ENCODE measurements at regions not wholly inside any gene's neighbourhood (a gene's known extent, or its start where the extent isn't known, plus 50 kb on each side); places are given as distances from the start of the nearest gene placed in this dataset.
"Not testable (repeated sequence)": the region's sequence is repeated elsewhere in the genome, so short reads cannot be mapped to it uniquely, and the experiment has no call there.

GRCh38 chr21:14903172-14903865 lies 161.5 kb downstream of the NRIP1 start:
- no peak for DNase-seq (ENCODE audit: low read depth in 2 of 2)

DNA sequence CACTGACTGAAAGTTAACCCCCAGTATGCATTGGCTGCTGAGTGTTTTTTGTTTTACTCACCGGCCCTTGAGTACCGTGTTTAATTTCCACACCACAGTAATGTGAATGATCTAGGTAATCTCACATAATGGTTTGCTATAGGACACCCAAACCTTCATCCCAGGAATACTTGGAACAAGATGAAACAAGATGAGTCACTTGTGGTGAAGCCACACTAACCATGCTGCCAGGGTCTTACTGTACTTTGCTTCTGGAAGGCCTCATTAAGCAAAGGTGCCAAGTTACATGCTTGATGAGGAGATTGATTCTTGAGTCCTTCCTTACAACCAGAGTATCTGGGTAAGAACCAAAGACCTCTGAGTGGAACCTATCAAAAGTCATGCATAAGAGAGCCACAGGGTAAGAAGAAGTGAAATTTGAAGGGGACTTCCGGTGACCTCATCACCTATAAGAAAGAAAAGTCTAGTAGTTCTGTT lies 163.3 kb downstream of the NRIP1 start:
- DNase-seq (ENCODE audit: low read depth in 2 of 2), result no peak

GRCh38 chr21:14900611-14901010 lies 164.2 kb downstream of the NRIP1 start:
- no peak for DNase-seq (ENCODE audit: low read depth in 2 of 2)

GRCh38 chr21:14900058-14900457 lies 164.7 kb downstream of the NRIP1 start:
- no peak for DNase-seq (ENCODE audit: low read depth in 2 of 2)

GRCh38 chr21:14895792-14896191 lies 169.0 kb downstream of the NRIP1 start:
- DNase-seq (ENCODE audit: low read depth in 2 of 2), result no peak

- DNase-seq (ENCODE audit: low read depth in 2 of 2), result no peak
These were observed 174.7 kb downstream of the NRIP1 start for GRCh38 chr21:14890141-14890540.

GRCh38 chr21:14889080-14889810 lies 175.6 kb downstream of the NRIP1 start:
- DNase-seq (ENCODE audit: low read depth in 2 of 2), result no peak

DNA sequence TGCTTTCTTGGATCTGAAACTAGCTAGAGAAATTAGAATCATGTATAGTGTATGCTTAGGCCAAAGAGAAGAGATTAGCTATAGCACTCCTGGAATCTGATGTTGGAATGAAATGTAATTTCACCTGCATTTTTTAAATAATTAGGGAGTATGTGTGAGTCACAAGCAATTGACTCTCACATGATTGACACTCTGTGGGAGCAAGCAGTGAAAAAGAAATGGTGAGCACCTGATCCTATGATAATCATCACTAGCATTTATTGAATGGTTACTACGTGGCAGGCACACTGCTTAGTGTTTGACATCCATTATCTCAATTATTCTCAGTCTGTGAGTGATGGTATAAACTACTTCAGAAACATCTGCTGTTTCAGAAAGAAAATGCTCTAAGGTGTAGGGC lies 176.6 kb downstream of the NRIP1 start:
- no peak for DNase-seq (ENCODE audit: low read depth in 2 of 2)

- no peak for DNase-seq (ENCODE audit: low read depth in 2 of 2)
These were observed 178.8 kb downstream of the NRIP1 start for GRCh38 chr21:14886001-14886400.

GRCh38 chr21:14883351-14883750 lies 181.4 kb downstream of the NRIP1 start:
- DNase-seq (ENCODE audit: low read depth in 2 of 2), result no peak

GRCh38 chr21:14882545-14882944 lies 182.3 kb downstream of the NRIP1 start:
- DNase-seq (ENCODE audit: low read depth in 2 of 2), result not testable (repeated sequence)

DNA sequence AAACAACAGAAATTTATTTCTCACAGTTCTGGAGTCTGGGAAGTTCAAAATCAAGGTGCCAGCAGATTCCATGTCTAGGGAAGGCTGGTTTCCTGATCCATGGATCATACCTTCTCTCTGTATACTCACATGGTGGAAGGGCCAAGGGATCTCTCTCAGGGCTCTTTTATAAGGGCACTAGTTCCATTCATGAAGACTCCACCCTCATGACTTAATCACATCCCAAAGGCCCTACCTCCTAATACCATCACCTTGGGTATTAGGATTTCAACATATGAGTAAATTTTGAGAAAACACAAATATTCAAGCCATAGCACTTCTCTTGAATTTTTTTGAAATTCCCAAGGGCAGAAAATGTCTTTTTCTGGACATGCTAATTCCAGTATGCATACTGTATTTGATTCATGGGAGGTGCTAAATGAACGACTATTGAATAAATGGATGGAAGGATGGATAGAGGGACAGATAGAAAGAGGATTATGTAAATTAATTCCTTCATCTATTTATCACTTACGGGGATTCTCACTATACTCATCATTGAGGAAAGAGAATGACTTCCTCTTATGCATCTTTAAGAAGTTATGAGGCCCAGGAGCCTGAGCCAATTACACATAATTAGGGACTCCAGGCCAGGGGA lies 182.8 kb downstream of the NRIP1 start:
- no peak for DNase-seq (ENCODE audit: low read depth in 2 of 2)

DNA sequence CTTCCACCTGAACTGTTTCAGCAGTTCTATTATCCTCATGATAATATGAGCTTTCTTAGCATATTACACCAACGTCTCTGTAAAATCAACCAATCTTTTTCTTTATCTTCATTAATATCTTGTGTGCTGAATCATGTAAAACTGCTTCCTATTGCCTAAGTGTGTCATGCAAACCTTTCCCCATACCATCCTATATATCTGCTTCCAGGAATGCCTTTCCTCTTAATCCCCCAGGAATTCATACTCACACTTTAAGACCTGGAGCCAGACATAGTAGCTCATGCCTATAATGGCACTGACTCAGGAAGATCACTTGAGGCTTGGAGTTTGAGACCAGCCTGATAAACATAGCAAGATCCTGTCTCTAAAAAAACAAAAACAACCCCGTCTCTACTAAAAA lies 183.9 kb downstream of the NRIP1 start:
- no peak for DNase-seq (ENCODE audit: low read depth in 2 of 2)

GRCh38 chr21:14879458-14879857 lies 185.3 kb downstream of the NRIP1 start:
- DNase-seq (ENCODE audit: low read depth in 2 of 2), result no peak

DNA sequence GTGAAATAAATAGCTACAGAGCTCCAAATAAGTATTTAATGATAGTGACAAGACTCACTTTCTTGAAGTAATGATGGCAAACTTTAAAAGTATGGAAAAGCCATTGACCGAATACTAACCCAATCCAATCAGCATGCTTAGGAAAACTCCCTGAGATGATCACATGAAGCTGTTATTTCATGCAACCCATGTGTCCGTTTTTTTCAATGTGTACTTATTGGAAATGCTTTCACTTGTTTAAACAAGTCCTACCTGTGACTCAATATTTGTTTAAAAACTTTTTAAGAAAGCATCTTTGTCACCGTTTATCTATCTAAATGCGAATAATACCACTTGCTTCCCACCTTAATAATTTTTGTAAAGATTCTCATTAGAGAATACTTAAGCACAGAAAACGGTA lies 185.8 kb downstream of the NRIP1 start:
- no peak for DNase-seq (ENCODE audit: low read depth in 2 of 2)

GRCh38 chr21:14877581-14878228 lies 187.1 kb downstream of the NRIP1 start:
- DNase-seq (ENCODE audit: low read depth in 2 of 2), result no peak

DNA sequence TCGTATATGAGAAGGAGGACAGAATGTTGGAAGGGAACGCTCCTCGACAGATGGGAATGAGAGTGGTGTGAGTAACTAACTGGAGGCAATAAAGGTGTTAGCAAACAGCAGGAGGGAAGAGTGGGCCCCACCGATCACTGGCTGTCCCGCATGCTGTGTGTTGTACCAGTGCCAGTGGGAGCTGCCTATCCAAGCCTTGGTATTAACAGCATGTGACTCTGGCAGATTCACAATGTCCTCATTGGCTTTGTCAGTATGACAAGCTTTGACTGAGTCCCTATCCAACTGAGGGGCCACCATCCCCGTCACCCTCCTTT lies 188.3 kb downstream of the NRIP1 start:
- no peak for DNase-seq (ENCODE audit: low read depth in 2 of 2)

DNA sequence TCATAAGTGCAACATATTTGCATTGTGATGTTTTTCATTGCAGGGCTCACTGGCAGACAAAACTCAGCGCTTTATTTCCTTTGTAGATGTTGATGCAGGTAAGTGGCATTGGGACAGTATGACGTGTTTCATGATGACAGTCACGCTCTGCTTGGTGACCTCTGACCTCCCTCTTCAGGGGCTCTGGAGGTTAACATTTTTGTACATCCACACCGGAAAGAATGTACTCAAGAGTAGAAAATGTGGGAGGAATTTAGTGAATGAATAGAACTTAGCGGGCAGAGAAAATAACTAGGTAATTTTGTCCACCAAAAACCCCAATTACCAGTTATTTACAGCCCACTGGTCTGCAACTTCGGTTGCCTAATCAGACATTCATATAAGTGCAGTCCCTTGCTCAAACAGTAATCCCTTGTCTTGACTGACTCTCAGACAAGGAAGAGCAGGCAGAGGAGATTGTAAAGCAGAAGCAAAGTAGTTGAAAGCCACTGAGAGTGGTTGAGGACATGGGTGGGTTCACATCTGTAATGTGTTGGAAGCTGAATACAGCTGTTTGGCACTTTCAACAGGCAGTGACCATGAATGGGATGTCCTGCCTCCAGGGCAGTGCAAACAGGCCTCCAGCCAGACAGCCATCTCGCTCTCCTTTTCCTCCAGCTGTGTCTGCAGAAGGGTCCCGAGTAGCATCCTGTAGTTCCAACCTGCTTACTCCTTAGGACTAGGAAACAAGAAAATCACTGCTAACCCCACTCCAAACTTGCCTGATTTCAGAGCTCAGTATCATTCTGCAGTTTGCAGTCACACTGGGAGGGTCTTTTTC lies 188.9 kb downstream of the NRIP1 start:
- no peak for DNase-seq (ENCODE audit: low read depth in 2 of 2)

DNA sequence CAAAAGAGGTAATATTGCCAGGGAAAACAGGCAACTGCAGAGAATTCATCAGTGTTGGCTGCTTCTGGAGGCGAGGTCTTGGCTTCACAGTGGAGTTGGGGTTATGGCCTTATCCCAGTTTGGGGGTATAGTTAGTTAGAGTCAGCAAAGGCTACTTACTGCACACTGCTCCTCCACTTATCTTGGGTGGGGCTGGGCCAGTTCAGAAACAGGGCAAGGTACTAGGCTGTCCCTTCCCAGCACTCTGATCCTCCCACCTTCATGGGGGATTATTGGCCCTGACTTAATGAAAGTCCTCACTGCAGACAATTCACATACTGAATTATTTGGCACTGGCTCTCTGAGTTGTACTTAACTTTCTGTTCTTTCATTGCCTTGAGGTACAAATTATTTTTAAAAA lies 189.6 kb downstream of the NRIP1 start:
- no peak for DNase-seq (ENCODE audit: low read depth in 2 of 2)

DNA sequence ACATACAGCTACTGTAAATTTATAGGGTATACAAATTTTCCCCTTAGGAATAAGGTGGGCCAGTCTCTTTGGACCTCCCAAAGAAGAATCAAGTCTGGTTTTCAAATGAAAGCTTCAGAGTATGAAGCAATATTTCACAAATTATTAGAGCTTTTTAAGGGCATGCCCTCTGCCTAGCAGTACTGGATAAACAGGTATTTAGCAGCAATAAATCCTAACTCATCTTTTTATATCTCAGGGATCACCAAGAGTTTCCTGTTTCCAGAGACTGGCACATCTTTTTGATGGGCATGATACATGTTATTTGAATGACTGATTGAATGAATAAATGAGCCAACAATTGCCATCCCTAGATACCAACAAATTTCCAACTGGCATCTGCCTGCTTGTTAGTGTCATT lies 190.4 kb downstream of the NRIP1 start:
- no peak for DNase-seq (ENCODE audit: low read depth in 2 of 2)

DNA sequence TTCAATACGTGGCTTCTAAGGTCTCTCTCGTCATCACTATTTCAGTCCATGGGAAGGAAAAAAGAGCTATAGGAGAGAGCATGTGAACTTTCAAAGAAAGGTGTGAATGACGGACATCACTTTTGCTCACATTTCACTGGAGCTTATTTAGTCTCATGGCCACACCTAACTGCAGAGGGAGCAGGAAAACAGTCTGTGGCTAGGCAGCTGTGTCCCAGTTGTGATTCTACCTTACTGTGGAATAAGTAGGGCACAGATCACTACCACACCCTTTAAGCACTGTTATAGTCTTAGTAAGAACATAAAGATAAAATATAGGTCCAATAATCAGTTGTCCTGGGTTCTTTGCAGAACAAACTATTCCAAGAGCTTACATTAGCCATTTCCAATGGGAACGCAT lies 192.9 kb downstream of the NRIP1 start:
- DNase-seq (ENCODE audit: low read depth in 2 of 2), result no peak

DNA sequence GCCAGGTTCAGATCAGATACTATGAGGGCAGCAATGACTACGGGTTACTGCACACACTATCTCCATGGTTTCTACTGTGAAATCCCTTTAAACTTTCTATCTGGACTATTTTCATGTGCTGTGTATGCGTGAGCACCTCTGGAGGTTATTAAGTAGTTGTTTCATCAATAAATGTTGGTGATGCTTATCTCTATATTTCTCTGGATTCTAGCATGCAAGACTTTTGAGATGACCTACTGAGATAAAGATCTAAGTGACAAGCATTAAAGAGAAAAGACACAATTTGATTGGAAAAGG lies 194.0 kb downstream of the NRIP1 start:
- DNase-seq (ENCODE audit: low read depth in 2 of 2), result no peak

Data from stimulated activated CD4-positive, alpha-beta T cell treated with anti-CD3 and anti-CD28 coated beads, Interleukin-1b, Interleukin-23, amount 100 ng/mL, for 1 hour (primary cell).